CD4-positive, alpha-beta T cell treated with Interleukin-12 subunit alpha and Interleukin-12 subunit beta, for 1 hour (primary cell): ENCODE measurements at regions not wholly inside any gene's neighbourhood (a gene's known extent, or its start where the extent isn't known, plus 50 kb on each side); places are given as distances from the start of the nearest gene placed in this dataset.
"Not testable (repeated sequence)": the region's sequence is repeated elsewhere in the genome, so short reads cannot be mapped to it uniquely, and the experiment has no call there.

Experiments
- DNase-seq: peaks from one replicate; pipeline ENCODE4 v3.0.0-alpha.2; 2020

GRCh38 chr4:58871509-58871908, 1761.3 kb upstream of the IGFBP7 start:
- no peak for DNase-seq

DNA sequence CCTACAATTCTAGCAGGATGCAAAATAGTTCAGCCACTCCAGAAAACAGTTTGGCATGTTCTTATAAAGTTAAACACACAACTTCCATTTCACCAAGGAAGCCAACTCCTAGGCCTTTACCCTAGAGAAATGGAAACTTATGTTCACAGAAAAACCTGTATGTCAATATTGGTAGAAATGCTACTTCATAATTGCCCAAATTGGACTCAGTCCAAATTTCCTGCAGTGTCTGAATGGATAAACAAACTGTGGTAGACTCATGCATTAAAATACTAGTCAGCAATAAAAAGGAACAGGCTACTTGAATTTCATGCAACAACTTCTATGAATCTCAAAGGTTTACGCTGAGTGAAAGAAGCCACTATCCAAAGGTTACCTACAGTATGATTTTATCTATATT, 1738.8 kb upstream of the IGFBP7 start:
- no peak for DNase-seq

- no peak for DNase-seq
Observed at GRCh38 chr4:58843455-58843854, 1733.3 kb upstream of the IGFBP7 start.

- no peak for DNase-seq
Observed at GRCh38 chr4:58833126-58833525, 1722.9 kb upstream of the IGFBP7 start.

DNA sequence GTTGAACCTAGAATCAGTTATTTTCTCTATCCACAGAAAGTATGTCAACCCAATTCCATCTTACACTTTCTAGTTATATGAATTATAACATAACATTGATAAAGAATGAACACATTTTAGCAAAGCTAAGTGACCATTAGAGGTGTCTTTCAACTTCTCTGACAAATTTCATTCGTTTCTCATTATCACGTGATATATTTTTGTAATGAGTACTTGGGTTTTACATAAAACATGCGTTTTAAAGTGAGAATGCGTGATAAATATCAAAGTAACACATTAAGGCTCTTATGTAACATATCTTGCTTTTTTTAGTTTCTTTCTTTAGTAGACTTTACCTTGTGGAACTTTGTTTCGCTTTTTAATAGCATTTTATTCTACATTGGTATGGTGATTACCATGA, 1715.1 kb upstream of the IGFBP7 start:
- no peak for DNase-seq

DNA sequence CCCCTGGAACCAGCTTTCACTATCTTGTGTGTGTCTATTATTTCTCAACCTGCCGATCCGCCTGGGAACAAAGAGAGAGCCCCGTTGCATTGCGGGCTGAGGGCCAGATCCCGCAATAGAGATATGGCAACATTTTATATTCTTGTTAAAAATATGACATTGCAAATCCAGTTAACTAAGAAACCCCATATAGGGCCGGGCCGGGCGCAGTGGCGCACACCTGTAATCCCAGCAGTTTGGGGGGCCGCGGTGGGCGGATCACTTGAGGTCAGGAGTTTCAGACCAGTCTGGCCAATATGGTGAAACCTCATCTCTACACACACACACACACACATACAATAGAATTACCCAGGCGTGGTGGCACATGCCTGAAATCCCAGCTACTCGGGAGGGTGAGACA, 1708.4 kb upstream of the IGFBP7 start:
- not testable (repeated sequence) for DNase-seq

DNA sequence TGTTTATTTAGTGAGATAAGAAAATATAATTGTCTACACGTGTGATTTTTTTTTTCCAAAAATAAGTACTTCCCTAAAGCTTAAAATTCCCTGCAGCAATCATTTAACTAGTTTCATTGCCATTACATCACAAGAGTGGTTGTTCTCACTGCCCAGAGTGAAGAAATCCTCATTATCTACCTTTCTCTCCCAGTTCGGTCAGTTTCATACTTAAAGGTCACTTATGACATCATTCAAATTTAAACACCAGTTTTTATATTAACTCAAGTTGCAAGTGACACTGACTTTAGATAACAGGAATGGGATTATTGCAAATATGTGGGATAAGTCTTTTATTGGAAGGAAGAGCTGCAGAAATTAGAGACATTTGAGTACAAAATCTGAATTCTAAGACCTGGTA, 1699.8 kb upstream of the IGFBP7 start:
- no peak for DNase-seq

DNA sequence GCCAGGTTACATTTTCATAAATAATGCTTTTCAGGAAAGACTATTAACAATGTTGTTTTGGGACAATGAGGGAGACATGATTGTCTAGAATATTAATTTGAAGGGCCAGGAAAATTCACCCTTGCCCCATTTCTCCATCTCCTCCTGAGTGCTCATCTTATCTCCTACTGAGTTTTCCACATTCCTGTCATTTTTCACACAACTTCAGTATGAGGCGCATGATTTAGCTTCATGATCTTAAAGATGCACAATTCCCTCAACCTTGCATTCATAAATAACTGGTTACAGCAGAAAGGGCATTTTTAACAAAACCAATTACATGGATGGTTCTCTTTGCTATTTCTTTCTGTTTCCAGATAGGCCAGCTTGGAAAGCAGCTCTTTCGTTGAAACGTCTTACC, 1699.2 kb upstream of the IGFBP7 start:
- DNase-seq, result no peak

DNA sequence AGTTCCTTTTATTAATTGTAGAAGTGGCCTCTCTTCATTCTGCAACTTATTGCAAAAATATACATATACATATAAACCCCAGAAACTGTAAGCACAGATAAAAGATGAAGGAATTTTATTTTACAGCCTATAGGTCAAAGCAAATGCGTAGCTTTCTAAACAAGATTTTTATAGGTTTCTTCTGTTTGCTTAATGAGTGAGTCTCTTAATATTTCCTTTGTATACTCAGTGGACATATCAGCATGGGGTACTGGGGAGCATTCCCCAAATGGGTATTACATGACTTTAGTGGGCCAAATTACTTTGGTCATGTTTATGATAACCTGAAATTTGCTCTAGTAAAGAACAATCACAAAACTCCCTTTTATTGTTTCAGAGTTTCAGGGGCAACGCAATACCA, 1698.6 kb upstream of the IGFBP7 start:
- DNase-seq, result no peak

GRCh38 chr4:58807843-58808615, 1697.8 kb upstream of the IGFBP7 start:
- no peak for DNase-seq

DNA sequence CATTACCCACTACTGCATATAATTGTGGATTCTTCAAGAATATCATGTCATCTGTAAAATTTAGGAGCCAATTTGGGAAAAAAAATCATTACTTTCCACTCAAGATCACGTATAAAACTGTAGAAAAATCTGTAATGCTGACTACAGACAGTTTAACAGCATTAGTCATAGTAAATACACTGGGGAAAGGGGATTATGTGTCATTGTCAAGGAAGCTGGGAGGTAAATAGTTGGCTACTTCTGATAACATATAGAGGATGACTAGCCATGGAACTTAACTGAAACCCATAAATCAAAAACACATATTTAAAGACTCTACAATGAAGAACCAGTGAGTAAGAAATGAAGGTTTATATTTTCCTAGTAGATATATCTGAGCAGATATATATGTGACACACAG, 1666.4 kb upstream of the IGFBP7 start:
- no peak for DNase-seq

GRCh38 chr4:58767598-58767997, 1657.4 kb upstream of the IGFBP7 start:
- DNase-seq, result no peak

- no peak for DNase-seq
Observed at GRCh38 chr4:58766763-58767162, 1656.6 kb upstream of the IGFBP7 start.

DNA sequence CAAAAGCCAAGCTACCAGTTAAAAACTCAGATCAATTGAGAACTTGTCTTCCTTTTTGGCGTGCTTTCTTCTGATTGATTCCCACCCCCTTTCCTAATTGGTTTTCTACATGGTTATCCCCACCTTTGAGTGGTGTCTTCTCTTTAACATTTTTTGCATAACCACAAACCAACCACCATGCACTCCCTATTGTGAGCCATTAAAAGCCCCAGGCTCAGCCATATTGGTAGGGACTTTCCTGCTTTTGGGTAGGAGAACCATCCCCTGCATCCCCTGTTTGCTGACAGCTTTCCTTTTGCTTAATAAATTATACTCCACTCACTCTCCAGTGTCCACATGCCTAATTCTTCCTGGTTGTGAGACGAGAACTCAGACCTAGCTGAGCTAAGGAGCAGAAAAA, 1651.4 kb upstream of the IGFBP7 start:
- no peak for DNase-seq

DNA sequence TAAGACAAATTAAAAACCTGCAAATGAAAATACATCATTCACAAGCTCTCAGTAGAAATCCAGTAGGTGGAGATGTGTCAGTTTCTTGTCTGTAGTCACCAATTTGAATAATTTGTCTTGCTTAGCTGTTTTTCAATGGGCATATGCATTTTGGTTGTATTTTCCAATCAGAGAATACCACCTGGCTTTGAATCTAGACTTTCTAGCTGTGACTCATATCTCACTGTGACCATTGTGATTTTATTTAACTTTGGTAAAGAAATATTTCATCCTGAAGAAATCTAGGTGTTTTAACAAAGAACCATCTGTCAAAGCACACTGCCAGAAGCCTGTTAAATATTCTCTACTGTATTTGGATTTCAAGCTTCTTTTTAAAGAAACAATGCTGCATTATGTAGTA, 1650.6 kb upstream of the IGFBP7 start:
- DNase-seq, result no peak

GRCh38 chr4:58760100-58760499, 1649.9 kb upstream of the IGFBP7 start:
- DNase-seq, result no peak

DNA sequence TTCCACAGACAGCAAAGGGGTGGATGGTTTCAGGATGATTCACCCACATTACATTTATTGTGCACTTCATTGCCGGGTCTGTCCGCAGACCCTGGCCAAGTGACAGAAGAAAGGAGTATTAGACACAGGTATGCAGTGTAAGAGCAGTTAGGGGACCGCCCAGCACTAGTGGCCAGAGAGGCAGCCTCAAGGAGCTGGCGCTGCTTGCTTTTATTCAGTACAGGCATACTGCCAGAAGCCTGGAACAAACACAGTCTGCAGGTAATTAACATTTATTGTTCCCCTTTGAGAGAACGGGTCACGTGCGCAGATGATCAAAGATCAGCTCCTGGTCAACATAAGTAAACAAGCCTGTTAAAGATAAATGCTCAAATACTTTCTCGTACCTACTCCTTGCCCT, 1639.0 kb upstream of the IGFBP7 start:
- no peak for DNase-seq

DNA sequence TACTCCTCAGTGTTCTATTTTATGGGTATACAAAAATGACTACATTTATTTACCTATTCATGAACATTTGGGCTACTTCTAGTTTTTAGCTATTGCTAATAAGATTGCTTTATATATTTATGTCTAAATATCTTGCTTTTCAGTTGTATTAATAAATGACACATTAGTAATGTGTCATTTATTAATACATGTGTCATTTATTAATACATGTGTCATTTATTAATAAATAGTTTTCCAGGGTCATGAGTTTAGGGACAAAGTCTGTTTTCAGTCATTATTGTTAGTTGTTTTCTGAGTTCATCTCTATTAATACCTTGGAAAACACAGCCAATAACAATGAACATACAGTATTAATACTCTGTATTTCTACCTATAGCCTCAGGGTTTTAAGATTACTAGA, 1630.7 kb upstream of the IGFBP7 start:
- no peak for DNase-seq

- no peak for DNase-seq
Observed at GRCh38 chr4:58739275-58739674, 1629.1 kb upstream of the IGFBP7 start.

- no peak for DNase-seq
Observed at GRCh38 chr4:58738375-58738774, 1628.2 kb upstream of the IGFBP7 start.

- DNase-seq, result no peak
Observed at GRCh38 chr4:58734030-58734674, 1624.0 kb upstream of the IGFBP7 start.

DNA sequence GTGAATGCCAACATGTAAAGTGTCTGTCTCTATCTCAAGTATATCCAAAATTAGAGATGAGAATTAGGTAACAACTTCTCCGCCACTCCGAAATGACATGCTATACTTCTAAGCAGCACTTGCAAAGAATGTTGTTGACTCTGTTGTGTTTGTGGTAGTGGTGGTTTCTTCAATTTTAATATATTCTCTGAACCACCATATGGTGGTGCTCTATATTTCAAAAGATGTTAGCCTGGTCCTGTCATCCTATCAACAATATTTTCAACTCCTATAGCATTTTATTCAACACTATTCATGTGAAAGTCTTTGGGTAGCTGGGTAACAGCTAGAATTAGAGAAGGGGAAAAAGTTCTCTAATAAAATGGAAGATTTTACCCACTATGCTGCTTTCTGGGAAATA, 1622.8 kb upstream of the IGFBP7 start:
- DNase-seq, result no peak

DNA sequence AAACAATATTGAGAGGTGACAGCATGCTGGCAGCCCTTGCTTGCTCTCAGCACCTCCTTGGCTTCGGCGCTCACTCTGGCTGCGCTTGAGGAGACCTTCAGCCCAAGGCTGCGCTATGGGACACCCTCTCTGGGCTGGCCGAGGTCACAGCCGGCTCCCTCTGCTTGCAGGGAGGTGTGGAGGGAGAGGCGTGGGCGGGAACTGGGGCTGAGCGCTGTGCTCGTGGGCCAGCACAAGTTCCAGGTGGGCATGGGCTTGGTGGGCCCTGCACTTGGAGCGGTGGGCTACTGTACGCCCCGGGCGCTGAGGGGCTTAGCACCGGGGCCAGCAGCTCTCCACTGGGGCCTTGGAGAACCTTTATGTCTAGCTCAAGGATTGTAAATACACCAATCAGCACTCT, 1613.8 kb upstream of the IGFBP7 start:
- no peak for DNase-seq

- DNase-seq, result no peak
Observed at GRCh38 chr4:58711039-58711438, 1600.9 kb upstream of the IGFBP7 start.

DNA sequence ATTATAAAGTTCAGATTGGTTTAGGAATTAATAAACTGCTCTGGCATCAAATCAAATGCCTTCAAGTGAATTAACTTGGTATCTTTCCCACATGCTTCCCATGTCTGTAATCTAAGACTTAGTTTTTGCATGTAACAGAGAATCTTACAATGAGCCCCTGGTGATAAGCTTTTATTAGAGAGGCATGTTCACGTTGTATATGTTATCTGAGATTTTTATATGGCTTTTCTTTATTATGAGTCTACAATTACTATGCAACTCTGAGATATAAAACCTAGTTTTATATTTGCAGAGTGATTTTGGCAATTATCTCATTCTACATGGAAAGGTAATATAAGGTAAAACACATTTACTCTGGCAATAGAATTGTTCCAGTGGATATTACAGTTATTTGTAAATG, 1578.4 kb upstream of the IGFBP7 start:
- DNase-seq, result no peak
